ENCODE measurements at regions not wholly inside any gene's neighbourhood (a gene's known extent, or its start where the extent isn't known, plus 50 kb on each side); places are given as distances from the start of the nearest gene placed in this dataset.
"Not testable (repeated sequence)": the region's sequence is repeated elsewhere in the genome, so short reads cannot be mapped to it uniquely, and the experiment has no call there.

GRCh38 chr2:4915357-4915756, 776.8 kb upstream of the SOX11 start:
- H3K27ac ChIP-seq, result no peak overlapping the region
- TF ChIP-seq CTCF (IDR thresholded peaks at IDR 0.05), result no peak

- no peak overlapping the region for H3K27ac ChIP-seq
- TF ChIP-seq ZFX (IDR thresholded peaks at IDR 0.05; ENCODE audit: borderline replicate concordance) (no peak), CTCF (IDR thresholded peaks at IDR 0.05) (no peak)
Measured at GRCh38 chr2:4916094-4916493, 776.1 kb upstream of the SOX11 start.

- H3K27ac ChIP-seq, result no peak overlapping the region
- TF ChIP-seq ZFX (IDR thresholded peaks at IDR 0.05; ENCODE audit: borderline replicate concordance) (no peak), CTCF (IDR thresholded peaks at IDR 0.05) (no peak)
Measured at GRCh38 chr2:4930704-4931103, 761.5 kb upstream of the SOX11 start.

- TF ChIP-seq ZFX (IDR thresholded peaks at IDR 0.05; ENCODE audit: borderline replicate concordance), result no peak
- no peak for TF ChIP-seq CTCF (IDR thresholded peaks at IDR 0.05)
- no peak overlapping the region for H3K27ac ChIP-seq
Measured at GRCh38 chr2:4931721-4932365, 760.3 kb upstream of the SOX11 start.

- not testable (repeated sequence) for H3K27ac ChIP-seq
Measured at GRCh38 chr2:4935291-4935690, 756.9 kb upstream of the SOX11 start.

- no peak overlapping the region for H3K27ac ChIP-seq
- TF ChIP-seq ZFX (IDR thresholded peaks at IDR 0.05; ENCODE audit: borderline replicate concordance) (no peak), CTCF (IDR thresholded peaks at IDR 0.05) (no peak)
Measured at GRCh38 chr2:4937550-4937949, 754.6 kb upstream of the SOX11 start.

- no peak for TF ChIP-seq CTCF (IDR thresholded peaks at IDR 0.05)
- no peak for TF ChIP-seq ZFX (IDR thresholded peaks at IDR 0.05; ENCODE audit: borderline replicate concordance)
- H3K27ac ChIP-seq, result no peak overlapping the region
Measured at GRCh38 chr2:4938206-4938605, 754.0 kb upstream of the SOX11 start.

- TF ChIP-seq ZFX (IDR thresholded peaks at IDR 0.05; ENCODE audit: borderline replicate concordance), result no peak
- no peak for TF ChIP-seq CTCF (IDR thresholded peaks at IDR 0.05)
- no peak overlapping the region for H3K27ac ChIP-seq
Measured at GRCh38 chr2:4942441-4942840, 749.7 kb upstream of the SOX11 start.
